ENCODE measurements at regions not wholly inside any gene's neighbourhood (a gene's known extent, or its start where the extent isn't known, plus 50 kb on each side); places are given as distances from the start of the nearest gene placed in this dataset.

DNA sequence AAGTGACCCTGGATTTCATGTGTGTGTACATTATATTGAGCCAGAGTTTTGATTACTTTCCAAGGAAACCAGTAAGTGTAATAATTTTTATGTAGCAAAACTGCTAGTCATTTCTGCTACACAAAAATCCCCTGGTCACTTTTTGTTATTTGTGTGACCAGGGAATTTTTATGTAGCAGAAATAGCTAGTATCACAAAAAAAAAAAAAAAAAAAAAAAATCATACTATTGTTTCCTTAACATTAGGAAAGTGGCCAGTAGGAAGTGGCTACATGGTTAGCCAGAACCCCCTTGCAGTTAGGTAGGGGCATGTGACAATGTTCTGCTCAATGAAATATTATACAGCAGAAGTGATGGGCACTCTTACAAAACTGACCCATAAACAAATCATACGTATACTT lies 434.0 kb upstream of the BTBD3 start:
- Histone ChIP-seq H3K36me3 (ENCODE audit: low read depth) (no peaks in the 10 kb centered on the region), H3K4me3 (no peak overlapping the region), H3K9me3 (no peaks in the 10 kb centered on the region), H3K4me1 (ENCODE audit: low read depth) (no peaks in the 10 kb centered on the region)
- TF ChIP-seq, protein P1, sequence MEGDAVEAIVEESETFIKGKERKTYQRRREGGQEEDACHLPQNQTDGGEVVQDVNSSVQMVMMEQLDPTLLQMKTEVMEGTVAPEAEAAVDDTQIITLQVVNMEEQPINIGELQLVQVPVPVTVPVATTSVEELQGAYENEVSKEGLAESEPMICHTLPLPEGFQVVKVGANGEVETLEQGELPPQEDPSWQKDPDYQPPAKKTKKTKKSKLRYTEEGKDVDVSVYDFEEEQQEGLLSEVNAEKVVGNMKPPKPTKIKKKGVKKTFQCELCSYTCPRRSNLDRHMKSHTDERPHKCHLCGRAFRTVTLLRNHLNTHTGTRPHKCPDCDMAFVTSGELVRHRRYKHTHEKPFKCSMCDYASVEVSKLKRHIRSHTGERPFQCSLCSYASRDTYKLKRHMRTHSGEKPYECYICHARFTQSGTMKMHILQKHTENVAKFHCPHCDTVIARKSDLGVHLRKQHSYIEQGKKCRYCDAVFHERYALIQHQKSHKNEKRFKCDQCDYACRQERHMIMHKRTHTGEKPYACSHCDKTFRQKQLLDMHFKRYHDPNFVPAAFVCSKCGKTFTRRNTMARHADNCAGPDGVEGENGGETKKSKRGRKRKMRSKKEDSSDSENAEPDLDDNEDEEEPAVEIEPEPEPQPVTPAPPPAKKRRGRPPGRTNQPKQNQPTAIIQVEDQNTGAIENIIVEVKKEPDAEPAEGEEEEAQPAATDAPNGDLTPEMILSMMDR (IDR thresholded peaks at IDR 0.05), result no peak
- intact Hi-C loops (cut with DNase I, micrococcal nuclease), result no loop called here
- ATAC-seq, result no peak
- no peak for DNase-seq

DNA sequence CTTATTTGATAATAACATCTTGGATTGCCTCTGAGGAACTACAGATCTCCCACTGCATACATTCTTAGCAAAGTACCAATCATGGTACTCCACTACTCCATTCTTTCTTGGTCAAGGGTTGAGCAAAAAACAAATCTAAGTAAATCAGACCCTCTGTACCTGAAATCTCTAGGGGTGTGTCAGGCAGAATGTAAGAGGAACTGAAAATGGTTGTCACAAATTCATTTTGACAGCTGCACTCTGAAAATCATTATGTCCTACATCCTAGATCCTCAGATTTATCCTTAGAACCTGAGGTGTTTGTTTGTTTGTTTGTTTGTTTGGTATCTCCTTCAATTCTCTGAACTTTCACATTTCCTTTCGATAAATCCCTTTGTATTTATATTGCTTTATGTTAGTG lies 433.2 kb upstream of the BTBD3 start:
- Histone ChIP-seq H3K9me3 (no peaks in the 10 kb centered on the region), H3K4me1 (ENCODE audit: low read depth) (no peaks in the 10 kb centered on the region), H3K36me3 (ENCODE audit: low read depth) (no peaks in the 10 kb centered on the region), H3K4me3 (no peak overlapping the region)
- TF ChIP-seq, protein P1 (IDR thresholded peaks at IDR 0.05), result no peak
- no peak for ATAC-seq
- intact Hi-C loops (cut with DNase I, micrococcal nuclease), result no loop called here
- DNase-seq, result no peak

DNA sequence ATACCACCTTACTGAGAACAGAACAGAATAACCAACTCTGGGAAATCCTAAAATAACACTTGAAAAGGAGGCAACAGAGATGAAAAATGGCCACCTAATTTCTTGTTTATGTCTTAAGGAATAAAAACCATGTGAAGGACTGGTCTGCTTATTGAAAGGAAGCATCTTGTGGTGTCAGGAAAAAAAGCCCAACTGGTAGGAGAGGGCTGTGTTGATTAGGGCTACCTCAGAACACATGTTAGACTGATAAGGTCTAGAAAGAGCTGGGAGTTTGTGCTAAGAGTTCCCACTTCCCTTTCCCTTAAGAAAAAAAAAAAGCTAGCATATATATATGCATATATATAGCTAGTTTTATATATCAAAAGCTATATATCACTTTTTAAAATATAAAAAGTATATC lies 425.3 kb upstream of the BTBD3 start:
- no peak overlapping the region for H3K4me3 ChIP-seq
- DNase-seq (no peak), ATAC-seq (no peak)
- no peaks in the 10 kb centered on the region for H3K9me3 ChIP-seq
- H3K36me3 ChIP-seq (ENCODE audit: low read depth), result no peaks in the 10 kb centered on the region
- TF ChIP-seq, protein P1 (IDR thresholded peaks at IDR 0.05), result no peak
- H3K4me1 ChIP-seq (ENCODE audit: low read depth), result no peaks in the 10 kb centered on the region
- intact Hi-C loops (cut with DNase I, micrococcal nuclease), result loop anchor here in 1 of 2 donors (10.0 kb wide), 1 partner anchor 1292 kb away; no protein-coding TSS in a partner anchor

DNA sequence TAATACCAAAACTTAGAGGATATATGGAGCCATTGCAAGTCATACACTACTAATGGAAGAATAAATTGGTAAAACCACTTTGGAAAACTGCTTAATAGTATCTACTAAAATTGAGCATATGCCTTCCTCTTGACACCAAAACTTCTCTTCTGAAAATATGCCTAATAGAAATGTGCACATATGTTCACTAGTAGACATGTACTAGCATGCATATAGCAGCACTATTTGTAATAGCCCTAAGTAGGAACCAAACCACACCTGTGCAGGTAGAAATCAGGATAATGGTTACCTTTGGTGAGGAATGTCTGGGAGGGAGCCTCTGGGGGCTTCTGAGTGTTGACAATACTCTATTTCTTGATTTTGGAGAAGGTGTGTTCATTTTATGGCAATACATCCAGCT lies 424.8 kb upstream of the BTBD3 start:
- H3K9me3 ChIP-seq, result no peaks in the 10 kb centered on the region
- H3K4me3 ChIP-seq, result no peak overlapping the region
- ATAC-seq, result no peak
- intact Hi-C loops (cut with DNase I, micrococcal nuclease), result loop anchor here in 1 of 2 donors (10.0 kb wide), 1 partner anchor 1292 kb away; no protein-coding TSS in a partner anchor
- H3K4me1 ChIP-seq (ENCODE audit: low read depth), result no peaks in the 10 kb centered on the region
- no peaks in the 10 kb centered on the region for H3K36me3 ChIP-seq (ENCODE audit: low read depth)
- TF ChIP-seq, protein P1 (IDR thresholded peaks at IDR 0.05), result no peak
- no peak for DNase-seq

DNA sequence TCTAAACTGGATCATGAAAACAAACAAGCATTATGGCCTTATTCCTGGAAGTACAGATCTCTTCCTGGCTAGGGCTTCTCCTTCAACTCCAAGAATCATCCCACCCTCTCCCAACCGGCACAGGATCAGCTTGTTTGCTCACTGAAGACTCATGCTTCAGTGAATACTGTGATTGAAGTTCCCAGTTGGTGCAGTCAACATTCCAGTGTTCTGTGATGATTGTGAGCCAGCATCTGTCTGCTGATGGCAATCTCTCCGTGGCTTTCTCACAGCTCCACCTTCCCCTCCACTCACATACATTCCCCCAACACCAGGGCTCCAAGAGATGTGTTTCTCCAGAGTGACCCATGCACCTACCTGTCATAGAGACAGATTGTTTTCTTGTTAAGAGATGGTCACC lies 421.3 kb upstream of the BTBD3 start:
- intact Hi-C loops (cut with DNase I, micrococcal nuclease), result loop anchor here in 1 of 2 donors (10.0 kb wide), 1 partner anchor 1288 kb away; no protein-coding TSS in a partner anchor
- H3K4me1 ChIP-seq (ENCODE audit: low read depth), result no peaks in the 10 kb centered on the region
- no peaks in the 10 kb centered on the region for H3K36me3 ChIP-seq (ENCODE audit: low read depth)
- TF ChIP-seq, protein P1 (IDR thresholded peaks at IDR 0.05), result no peak
- no peak overlapping the region for H3K4me3 ChIP-seq
- ATAC-seq (no peak), DNase-seq (no peak)
- no peaks in the 10 kb centered on the region for H3K9me3 ChIP-seq

DNA sequence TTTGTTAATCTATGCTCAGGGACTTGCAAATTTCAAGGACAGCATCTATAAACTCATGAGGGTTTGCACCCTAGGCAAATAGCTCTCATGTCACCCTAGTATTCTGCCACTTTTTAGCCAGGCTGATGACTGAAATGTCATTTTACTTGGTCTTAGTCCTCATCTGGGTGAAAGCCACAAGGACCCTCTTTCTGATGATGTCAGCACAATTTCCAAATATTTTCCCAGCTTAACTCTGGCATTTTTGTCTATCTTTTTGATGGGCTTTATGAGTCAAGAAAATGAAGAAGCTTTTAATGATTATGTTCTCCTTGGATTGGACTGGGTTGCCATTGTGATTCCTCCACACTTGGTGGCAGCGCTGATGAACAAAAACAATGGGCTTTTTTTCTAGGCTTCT lies 420.1 kb upstream of the BTBD3 start:
- intact Hi-C loops (cut with DNase I, micrococcal nuclease), result loop anchor here in 1 of 2 donors (10.0 kb wide), 1 partner anchor 1287 kb away; no protein-coding TSS in a partner anchor
- Histone ChIP-seq H3K9me3 (no peaks in the 10 kb centered on the region), H3K36me3 (ENCODE audit: low read depth) (no peaks in the 10 kb centered on the region), H3K4me3 (no peak overlapping the region), H3K4me1 (ENCODE audit: low read depth) (no peaks in the 10 kb centered on the region)
- TF ChIP-seq, protein P1 (IDR thresholded peaks at IDR 0.05), result no peak
- ATAC-seq (no peak), DNase-seq (no peak)

All from mucosa of descending colon (tissue), 3 donors.